ENCODE measurements at regions not wholly inside any gene's neighbourhood (a gene's known extent, or its start where the extent isn't known, plus 50 kb on each side); places are given as distances from the start of the nearest gene placed in this dataset.

DNA sequence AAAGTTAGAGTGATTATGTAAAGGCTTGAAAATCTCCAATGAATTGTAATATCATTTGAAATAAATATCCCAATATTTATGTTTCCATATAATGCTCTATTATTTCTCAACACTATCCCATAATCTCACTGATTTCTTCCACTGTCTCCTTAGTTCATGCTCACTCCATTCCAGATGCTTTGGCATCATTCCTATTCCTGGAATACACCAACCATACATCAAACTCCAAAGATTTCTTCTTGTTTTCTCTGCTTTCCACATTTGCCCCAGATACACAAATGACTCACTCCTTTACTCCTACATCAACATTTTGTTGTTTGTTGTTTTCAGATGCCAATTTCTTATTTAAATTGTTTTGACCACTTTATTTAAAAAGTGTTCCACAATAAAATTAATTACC is 1390.8 kb downstream of the ZPLD1 start:
- POLR2A ChIA-PET = no interaction called here
- Mint-ChIP-seq H3K27me3 (ENCODE audit: insufficient read depth, unreplicated experiment) (peaks cover 47% of the 10 kb centered on the region), H3K36me3 (ENCODE audit: insufficient read depth, unreplicated experiment) (no peaks in the 10 kb centered on the region), H3K4me3 (ENCODE audit: unreplicated experiment) (no peak overlapping the region), H3K4me1 (ENCODE audit: insufficient read depth, unreplicated experiment) (no peaks in the 10 kb centered on the region), H3K9me3 (ENCODE audit: unreplicated experiment) (no peaks in the 10 kb centered on the region), H3K27ac (ENCODE audit: low read depth, unreplicated experiment) (no peak overlapping the region)
- no peak for DNase-seq (ENCODE audit: unreplicated experiment)
- TF ChIP-seq, protein P1, sequence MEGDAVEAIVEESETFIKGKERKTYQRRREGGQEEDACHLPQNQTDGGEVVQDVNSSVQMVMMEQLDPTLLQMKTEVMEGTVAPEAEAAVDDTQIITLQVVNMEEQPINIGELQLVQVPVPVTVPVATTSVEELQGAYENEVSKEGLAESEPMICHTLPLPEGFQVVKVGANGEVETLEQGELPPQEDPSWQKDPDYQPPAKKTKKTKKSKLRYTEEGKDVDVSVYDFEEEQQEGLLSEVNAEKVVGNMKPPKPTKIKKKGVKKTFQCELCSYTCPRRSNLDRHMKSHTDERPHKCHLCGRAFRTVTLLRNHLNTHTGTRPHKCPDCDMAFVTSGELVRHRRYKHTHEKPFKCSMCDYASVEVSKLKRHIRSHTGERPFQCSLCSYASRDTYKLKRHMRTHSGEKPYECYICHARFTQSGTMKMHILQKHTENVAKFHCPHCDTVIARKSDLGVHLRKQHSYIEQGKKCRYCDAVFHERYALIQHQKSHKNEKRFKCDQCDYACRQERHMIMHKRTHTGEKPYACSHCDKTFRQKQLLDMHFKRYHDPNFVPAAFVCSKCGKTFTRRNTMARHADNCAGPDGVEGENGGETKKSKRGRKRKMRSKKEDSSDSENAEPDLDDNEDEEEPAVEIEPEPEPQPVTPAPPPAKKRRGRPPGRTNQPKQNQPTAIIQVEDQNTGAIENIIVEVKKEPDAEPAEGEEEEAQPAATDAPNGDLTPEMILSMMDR (IDR thresholded peaks at IDR 0.05; ENCODE audit: unreplicated experiment) = no peak
- CTCF ChIA-PET = no interaction called here
- BruUV-seq (replicated peaks) = no TSS peak
- intact Hi-C loops (cut with micrococcal nuclease) = no loop called here

DNA sequence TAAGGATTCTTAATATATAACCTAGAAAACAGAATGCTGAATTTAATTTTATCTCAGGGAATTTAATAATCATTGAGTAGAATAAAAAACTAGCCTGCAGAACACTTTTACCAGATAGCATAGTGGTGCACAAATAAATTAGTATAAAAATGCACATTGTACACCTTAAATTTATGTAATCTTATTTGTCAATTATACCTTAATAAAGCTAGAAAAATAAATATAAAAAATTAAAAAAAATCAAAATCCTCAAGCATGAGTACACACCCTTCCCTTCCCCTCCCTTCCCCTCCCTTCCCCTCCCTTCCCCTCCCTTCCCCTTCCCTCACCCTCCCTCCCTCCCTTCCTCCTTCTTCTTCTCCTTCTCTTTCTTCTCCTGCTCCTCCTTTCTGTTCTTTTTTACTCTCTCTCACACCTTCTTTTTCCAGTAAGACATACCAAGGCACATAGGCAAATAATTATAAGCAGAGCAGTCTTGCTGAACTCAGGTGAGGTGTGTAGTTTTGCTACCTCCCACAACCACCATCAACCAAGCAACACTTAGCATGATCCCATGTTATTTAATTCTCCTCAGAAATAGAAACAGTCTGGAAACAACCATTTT is 1395.0 kb downstream of the ZPLD1 start:
- Mint-ChIP-seq H3K4me3 (ENCODE audit: unreplicated experiment) (no peak overlapping the region), H3K9me3 (ENCODE audit: unreplicated experiment) (no peaks in the 10 kb centered on the region), H3K36me3 (ENCODE audit: insufficient read depth, unreplicated experiment) (no peaks in the 10 kb centered on the region), H3K4me1 (ENCODE audit: insufficient read depth, unreplicated experiment) (no peaks in the 10 kb centered on the region), H3K27me3 (ENCODE audit: insufficient read depth, unreplicated experiment) (peaks cover 48% of the 10 kb centered on the region), H3K27ac (ENCODE audit: low read depth, unreplicated experiment) (no peak overlapping the region)
- DNase-seq (ENCODE audit: unreplicated experiment) = no peak
- BruUV-seq (replicated peaks) = no TSS peak
- CTCF ChIA-PET = no interaction called here
- POLR2A ChIA-PET = no interaction called here
- intact Hi-C loops (cut with micrococcal nuclease) = no loop called here
- TF ChIP-seq, protein P1 (IDR thresholded peaks at IDR 0.05; ENCODE audit: unreplicated experiment) = no peak

DNA sequence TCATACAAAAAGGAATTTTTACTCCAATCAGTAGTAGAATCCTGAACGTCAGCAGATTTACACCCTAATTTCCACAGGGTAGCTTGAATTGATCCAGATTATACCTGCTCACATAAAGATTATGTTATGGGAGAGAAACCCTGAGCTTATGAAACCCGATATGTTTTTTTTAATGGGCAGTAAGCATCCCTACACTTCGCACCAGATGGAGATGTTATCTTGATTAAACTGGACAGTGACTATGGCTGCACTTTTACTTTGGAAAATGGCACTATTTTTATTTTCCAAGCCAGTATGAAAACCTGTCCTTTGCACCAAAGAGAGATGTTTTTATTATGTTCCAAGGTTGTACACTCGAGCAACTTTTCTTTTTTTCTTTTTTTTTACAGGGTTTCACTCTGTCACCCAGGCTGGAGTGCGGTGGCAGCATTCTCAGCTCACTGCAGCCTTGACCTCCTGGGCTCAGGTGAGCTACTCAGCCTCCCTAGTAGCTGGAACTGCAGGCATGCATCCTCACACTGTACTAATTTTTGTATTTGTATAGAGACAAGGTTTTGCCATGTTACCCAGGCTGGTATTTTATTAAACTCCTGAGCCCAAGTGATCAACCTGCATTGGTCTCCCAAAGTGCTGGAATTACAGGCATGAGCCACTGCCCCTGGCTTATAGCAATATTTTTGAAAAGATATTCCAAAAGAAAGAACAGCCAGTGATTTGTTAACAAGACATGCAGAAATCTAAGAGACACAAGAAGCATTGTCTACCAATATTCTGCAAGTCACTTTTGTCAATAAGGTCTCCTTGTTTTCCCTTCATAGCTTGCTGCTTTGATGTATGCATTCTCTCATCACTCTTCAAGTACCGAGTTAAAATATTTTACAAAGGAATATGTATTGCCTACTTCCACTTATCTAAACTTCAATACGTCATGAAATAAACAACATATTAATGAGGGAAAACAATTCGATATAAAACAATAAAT is 1412.6 kb downstream of the ZPLD1 start:
- peaks cover 56% of the 10 kb centered on the region for H3K27me3 Mint-ChIP-seq (ENCODE audit: insufficient read depth, unreplicated experiment)
- no peak overlapping the region for H3K4me3 Mint-ChIP-seq (ENCODE audit: unreplicated experiment)
- DNase-seq (ENCODE audit: unreplicated experiment) = no peak
- TF ChIP-seq, protein P1 (IDR thresholded peaks at IDR 0.05; ENCODE audit: unreplicated experiment) = no peak
- POLR2A ChIA-PET = no interaction called here
- no peaks in the 10 kb centered on the region for H3K4me1 Mint-ChIP-seq (ENCODE audit: insufficient read depth, unreplicated experiment)
- H3K36me3 Mint-ChIP-seq (ENCODE audit: insufficient read depth, unreplicated experiment) = no peaks in the 10 kb centered on the region
- intact Hi-C loops (cut with micrococcal nuclease) = no loop called here
- H3K9me3 Mint-ChIP-seq (ENCODE audit: unreplicated experiment) = no peaks in the 10 kb centered on the region
- no peak overlapping the region for H3K27ac Mint-ChIP-seq (ENCODE audit: low read depth, unreplicated experiment)
- no TSS peak for BruUV-seq (replicated peaks)
- CTCF ChIA-PET = interaction anchor here (0.6 to 1.5 kb wide), 2 partner anchors 33 to 87 kb away, joined by 3 read pairs; no protein-coding TSS in a partner anchor

DNA sequence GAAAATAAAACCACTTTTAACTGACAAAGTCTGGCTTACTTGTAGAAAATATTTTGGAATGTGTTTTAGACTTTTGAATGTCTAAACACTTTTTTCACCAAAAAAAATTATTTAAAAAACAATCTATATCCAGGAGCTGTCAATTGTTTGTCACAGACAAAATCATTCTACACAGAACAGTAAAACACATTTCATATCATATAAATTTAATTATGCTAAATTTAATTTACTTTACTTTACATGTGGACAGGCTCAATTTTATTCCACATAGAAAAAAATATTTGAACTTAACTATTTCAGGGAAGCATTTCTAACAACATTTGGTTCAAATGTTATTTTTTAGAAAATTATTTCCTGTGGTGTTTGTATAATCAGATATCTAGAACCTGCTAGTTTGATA is 1417.0 kb downstream of the ZPLD1 start:
- intact Hi-C loops (cut with micrococcal nuclease) = no loop called here
- no peak for DNase-seq (ENCODE audit: unreplicated experiment)
- Mint-ChIP-seq H3K9me3 (ENCODE audit: unreplicated experiment) (no peaks in the 10 kb centered on the region), H3K4me1 (ENCODE audit: insufficient read depth, unreplicated experiment) (no peaks in the 10 kb centered on the region), H3K27me3 (ENCODE audit: insufficient read depth, unreplicated experiment) (peaks cover 43% of the 10 kb centered on the region), H3K36me3 (ENCODE audit: insufficient read depth, unreplicated experiment) (no peaks in the 10 kb centered on the region), H3K27ac (ENCODE audit: low read depth, unreplicated experiment) (no peak overlapping the region), H3K4me3 (ENCODE audit: unreplicated experiment) (no peak overlapping the region)
- TF ChIP-seq, protein P1 (IDR thresholded peaks at IDR 0.05; ENCODE audit: unreplicated experiment) = no peak
- no TSS peak for BruUV-seq (replicated peaks)
- ChIA-PET POLR2A (no interaction called here), CTCF (no interaction called here)
